CD1c-positive myeloid dendritic cell (primary cell): ENCODE measurements at regions not wholly inside any gene's neighbourhood (a gene's known extent, or its start where the extent isn't known, plus 50 kb on each side); places are given as distances from the start of the nearest gene placed in this dataset.
"Not testable (repeated sequence)": the region's sequence is repeated elsewhere in the genome, so short reads cannot be mapped to it uniquely, and the experiment has no call there.

Experiments
- DNase-seq: peaks from one replicate; pipeline ENCODE4 v3.0.0-alpha.2; 2016; ENCODE audit errors: extremely low spot score

- no peak for DNase-seq
Observed at GRCh38 chr7:153628406-153628805, 423.8 kb upstream of the DPP6 start.

- no peak for DNase-seq
Observed at GRCh38 chr7:153628825-153629224, 423.4 kb upstream of the DPP6 start.

- no peak for DNase-seq
Observed at GRCh38 chr7:153638821-153639435, 413.3 kb upstream of the DPP6 start.

DNA sequence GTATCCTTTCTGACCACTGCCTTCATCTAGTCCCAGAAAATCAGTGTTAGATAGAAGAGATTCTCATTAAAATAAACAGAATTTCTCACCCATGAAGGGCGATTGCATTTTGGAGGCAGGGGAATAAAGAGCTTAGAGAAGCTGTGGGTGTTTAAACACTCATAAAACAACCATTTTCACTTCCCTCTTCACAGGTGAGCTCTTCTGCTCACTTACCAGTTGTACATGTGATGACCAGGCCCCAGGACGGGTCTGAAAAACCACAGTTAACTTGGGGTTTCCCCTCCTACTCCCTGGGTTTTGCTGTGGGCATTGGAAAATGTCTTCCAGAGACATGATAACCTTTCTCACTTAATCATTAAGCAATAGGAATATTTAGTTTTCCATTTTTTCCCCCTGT lies 411.6 kb upstream of the DPP6 start:
- DNase-seq, result no peak

- DNase-seq, result no peak
Observed at GRCh38 chr7:153641199-153641598, 411.0 kb upstream of the DPP6 start.

DNA sequence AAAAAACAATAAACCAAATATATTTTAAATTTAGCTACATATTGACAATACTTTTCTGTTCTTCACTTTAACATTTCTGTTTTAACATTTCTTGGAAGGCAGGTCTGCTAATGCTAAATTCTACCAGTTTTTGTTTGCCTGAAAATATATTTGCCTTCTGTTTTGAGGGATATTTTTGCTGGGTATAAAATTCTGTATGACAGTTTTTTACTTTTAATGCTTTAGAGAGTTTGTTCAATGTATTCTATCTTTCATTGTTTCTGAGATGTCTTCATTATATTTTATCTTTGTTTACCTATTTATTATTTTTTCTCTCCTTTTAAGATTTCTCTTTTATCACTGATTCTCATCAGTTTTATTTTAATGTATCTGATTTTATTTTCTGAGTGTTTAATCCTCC lies 409.2 kb upstream of the DPP6 start:
- DNase-seq, result no peak

DNA sequence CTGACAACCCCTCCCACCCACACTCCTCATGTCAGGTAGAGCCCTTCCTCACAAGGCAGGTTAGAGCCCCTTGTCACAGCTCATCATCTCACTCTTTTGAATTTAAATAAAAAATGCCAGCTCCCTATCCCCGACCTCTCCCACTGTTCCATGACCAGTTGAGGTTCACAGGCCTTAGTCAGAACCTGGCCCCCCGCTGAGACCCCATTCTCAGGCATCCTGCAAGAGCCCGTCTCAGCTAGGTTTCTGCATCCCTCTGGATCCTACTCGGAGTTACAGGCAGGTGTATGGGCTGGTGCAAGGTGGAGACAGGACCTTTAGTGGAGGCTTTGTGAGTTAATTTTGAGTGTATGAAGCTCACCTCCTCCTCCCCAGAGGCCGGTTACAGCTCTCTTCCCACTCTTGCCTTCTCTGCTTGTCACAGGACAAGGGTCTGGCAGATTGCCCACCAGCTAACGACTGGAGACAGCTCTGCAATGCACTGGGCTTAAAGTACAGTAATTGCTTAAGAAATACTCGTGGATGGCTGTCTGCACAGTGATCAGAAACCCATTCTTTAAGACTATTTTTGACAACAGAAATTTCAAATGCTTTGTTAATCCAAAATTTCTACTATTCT lies 394.9 kb upstream of the DPP6 start:
- DNase-seq, result no peak

GRCh38 chr7:153675131-153675530 lies 377.1 kb upstream of the DPP6 start:
- DNase-seq, result no peak

- DNase-seq, result no peak
Observed at GRCh38 chr7:153682628-153683027, 369.6 kb upstream of the DPP6 start.

- no peak for DNase-seq
Observed at GRCh38 chr7:153696242-153696641, 356.0 kb upstream of the DPP6 start.

GRCh38 chr7:153698046-153698445 lies 354.2 kb upstream of the DPP6 start:
- DNase-seq, result no peak

GRCh38 chr7:153701678-153702077 lies 350.5 kb upstream of the DPP6 start:
- DNase-seq, result no peak

- DNase-seq, result not testable (repeated sequence)
Observed at GRCh38 chr7:153723892-153724291, 328.3 kb upstream of the DPP6 start.

DNA sequence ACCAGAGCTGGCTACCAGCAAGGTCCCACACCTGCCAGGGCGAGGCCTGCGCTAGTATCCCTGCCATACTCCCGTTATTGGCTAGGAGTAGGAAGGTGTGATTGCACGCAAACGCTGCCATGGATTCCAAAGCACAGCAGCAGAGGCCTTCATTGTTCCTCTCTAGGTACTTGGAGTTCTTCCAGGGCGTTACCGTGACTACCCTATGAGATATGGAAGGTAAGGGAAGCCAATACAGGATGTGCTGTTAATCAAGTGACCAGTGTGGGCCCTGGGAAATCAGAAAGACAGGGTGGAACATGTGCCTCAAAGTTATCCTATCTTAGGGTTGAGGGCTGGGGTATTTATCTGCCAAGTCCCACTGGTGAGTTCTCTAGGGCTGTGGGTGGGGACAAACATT lies 320.7 kb upstream of the DPP6 start:
- DNase-seq, result not testable (repeated sequence)

- DNase-seq, result not testable (repeated sequence)
Observed at GRCh38 chr7:153743434-153743833, 308.8 kb upstream of the DPP6 start.

- DNase-seq, result not testable (repeated sequence)
Observed at GRCh38 chr7:153747969-153748368, 304.2 kb upstream of the DPP6 start.

GRCh38 chr7:153748885-153749284 lies 303.3 kb upstream of the DPP6 start:
- DNase-seq, result not testable (repeated sequence)

GRCh38 chr7:153765869-153766268 lies 286.3 kb upstream of the DPP6 start:
- DNase-seq, result not testable (repeated sequence)

GRCh38 chr7:153766926-153767325 lies 285.3 kb upstream of the DPP6 start:
- not testable (repeated sequence) for DNase-seq

DNA sequence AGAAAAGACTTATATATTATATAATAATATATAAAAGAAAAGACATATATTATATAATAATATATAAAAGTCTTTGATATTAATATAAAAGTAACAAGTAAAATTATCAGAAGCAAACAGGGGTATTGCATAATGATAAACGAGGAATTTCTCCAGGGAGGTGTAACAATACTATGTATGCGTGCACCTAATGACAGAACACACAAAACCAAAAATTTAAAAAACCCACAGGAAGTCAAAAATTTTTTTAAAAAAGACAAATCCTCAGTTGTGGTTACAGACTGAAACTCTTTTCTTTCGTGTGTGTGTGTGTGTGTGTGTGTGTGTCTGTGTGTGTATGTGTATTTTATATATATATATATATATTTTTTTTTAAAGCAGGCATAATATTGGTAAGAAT lies 279.2 kb upstream of the DPP6 start:
- no peak for DNase-seq

DNA sequence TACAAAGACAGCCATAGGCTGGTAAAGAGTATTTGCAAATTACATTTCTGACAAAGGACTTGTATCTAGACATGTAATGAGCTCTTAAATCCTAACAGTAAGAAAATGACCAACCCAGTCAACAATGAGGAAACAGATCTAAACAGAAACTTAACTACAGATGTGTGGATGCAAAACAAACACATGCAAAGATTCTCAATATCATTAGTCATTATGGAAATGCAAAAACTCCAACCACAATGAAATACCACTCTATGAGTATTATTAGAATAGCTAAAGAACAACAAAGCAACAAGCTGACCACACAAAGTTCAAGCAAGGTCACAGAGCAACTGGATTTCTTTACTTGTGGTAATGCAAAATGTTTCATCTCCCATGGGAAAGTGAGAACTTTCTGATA lies 275.3 kb upstream of the DPP6 start:
- not testable (repeated sequence) for DNase-seq

- DNase-seq, result not testable (repeated sequence)
Observed at GRCh38 chr7:153797363-153797762, 254.8 kb upstream of the DPP6 start.

- DNase-seq, result no peak
Observed at GRCh38 chr7:153808117-153808516, 244.1 kb upstream of the DPP6 start.

DNA sequence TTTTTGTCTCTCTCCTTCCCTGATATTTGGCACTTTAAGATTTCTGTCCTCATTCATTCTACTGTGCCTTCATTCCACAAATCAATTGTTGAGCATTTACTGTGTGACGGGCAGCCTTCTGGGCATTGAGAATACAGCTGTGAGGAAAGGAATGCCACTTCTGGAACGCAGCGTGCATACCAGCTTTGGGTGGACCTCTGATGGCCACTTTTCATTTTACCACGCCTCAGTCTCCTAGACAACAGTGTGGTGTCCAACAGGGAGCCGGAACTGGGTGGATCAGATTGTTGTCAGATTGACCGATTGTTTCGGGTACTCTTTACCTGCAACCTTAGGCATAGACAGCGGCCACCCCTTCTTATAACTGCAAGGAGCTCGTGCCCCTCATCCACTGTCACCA lies 222.7 kb upstream of the DPP6 start:
- no peak for DNase-seq
